GM18505 (cell line): ENCODE measurements at regions not wholly inside any gene's neighbourhood (a gene's known extent, or its start where the extent isn't known, plus 50 kb on each side); places are given as distances from the start of the nearest gene placed in this dataset.

Source experiments
- ATAC-seq: cut with Tn5 transposase; IDR thresholded peaks from one replicate; pipeline ENCODE4 v1.9.1; 2021; ENCODE audit not compliant: unreplicated experiment
- POLR2A ChIP-seq: IDR thresholded peaks from 4 replicates; pipeline ENCODE4 v1.6.1; 2011; ENCODE audit warnings: borderline replicate concordance; ENCODE audit not compliant: insufficient read depth, insufficient read length; ENCODE audit errors: extremely low read depth

DNA sequence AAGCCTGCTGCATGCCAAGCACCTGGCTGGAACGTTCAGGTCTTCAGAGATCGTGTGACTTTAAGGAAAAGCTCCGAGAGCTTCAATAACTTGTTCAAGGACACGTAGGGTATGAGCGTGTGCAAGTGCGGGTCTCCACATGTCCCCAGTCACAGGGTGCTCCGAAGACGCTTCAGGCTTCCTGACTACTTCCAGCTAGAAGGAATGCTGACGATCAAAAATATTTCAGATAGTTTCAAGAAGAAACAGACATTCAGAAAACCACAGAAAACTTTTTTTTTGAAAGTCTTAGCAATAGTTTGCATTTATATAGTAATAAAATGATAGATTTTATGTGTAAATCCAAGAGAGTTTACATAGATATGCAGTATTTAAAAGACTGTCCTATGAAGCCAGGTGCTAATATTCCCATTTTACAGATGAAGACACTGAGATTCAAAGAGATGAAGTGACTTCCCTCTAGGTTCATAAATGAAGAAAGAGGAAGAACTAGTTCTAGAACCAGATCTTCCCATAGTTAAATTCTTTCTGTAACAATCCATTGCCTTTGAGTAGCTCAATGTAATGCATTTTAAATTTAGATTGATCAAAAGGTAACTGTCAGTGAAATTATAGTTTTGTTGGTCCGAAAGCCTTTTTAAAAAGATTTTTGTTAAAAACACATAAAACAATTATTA lies 247.6 kb downstream of the MYLK4 start:
- no peak for TF ChIP-seq POLR2A
- ATAC-seq: no peak

DNA sequence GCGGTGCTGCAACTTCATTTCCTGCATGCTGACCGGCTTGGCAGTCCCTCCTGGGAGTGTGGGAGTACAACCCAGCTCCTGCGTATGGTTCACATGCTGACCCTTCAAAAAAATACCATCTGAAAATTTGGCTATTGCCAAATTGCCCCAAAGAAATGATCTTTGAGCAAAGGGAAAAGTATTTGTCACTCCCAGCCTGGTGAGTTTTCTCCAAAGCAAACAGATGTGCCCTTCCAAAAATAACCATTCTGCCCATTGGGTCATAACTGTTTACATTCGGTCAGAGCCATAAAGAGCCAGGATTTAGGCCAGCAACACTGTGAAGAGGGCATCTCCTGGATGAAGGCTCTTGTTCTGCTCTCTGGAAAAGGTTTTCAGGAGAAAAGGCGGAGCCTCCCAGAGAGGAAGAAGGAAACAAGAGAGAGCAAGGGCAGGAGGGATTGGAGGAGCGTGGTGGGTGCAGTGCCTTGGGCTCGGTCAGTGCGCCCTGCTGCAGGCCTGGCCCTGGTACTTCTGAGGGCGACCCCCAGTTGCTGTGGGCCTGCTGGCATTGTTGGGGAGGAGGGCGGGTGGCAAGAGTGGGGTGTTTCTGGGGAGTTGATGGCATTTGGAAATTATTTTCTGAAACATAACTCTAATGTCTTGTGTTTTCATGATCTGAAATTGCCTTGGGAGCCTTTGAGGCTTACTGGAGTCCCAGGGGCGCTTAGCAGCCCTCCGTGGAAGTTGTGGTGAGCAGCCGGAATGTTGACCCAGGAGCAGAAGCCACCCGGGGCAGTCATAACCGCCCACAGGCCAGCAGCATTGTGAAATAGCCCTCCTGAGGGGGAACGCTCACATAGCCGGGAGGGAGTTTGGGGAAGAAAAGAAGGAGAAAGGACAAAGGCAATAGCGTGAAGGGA lies 248.4 kb downstream of the MYLK4 start:
- no peak for ATAC-seq
- no peak for TF ChIP-seq POLR2A

DNA sequence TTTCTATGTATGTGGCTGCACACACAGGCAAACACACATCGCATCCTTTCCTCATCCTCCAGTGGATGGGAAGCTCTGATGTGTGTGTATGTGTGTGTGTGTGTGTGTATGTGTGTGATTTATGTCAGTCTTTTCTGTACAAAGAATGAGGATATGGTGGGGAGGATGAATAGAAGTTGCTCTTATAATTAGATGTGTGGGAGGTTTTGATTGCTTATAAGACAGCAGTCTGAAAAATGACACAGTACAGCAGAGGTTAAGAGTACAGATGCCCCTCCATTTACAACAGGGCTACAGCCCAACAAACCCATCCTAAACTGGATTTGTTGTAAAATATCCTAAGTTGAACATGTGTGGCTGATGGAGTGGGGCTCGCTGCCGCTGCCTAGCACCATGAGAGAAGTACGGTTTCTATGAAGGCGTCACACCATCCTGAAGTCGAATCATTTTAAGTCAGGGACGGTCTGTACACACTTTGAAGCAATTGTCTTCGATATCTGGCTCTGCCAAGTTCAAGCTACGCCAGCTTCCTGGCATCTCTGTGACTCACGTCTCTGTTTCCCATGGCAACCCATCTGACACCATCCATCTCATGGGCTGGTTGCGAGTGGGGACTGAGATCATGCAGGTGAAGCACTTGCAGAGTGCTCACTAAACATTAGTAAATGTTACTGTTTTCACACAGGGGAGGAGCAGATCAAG lies 252.6 kb downstream of the MYLK4 start:
- TF ChIP-seq POLR2A: no peak
- ATAC-seq: no peak

DNA sequence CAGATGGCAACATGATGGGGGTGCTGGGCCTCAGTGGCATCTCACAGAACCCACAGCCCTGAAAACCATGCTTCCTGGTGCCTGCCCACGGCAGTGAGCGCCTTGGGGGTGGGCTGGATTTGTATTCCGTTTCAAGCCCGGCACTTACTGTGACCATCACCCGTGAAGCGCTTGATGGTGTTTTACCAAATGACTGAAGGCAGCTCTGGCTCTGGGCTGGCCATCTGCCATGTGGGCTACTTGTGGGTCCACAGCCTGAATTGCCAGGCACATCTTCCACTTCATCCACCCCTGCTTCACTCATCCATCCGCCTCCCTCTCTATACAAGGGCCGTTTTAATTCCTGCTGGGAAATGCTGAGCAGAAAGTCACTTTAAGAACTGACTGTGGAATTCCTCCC lies 250.9 kb upstream of the GMDS start:
- no peak for TF ChIP-seq POLR2A
- ATAC-seq: no peak

DNA sequence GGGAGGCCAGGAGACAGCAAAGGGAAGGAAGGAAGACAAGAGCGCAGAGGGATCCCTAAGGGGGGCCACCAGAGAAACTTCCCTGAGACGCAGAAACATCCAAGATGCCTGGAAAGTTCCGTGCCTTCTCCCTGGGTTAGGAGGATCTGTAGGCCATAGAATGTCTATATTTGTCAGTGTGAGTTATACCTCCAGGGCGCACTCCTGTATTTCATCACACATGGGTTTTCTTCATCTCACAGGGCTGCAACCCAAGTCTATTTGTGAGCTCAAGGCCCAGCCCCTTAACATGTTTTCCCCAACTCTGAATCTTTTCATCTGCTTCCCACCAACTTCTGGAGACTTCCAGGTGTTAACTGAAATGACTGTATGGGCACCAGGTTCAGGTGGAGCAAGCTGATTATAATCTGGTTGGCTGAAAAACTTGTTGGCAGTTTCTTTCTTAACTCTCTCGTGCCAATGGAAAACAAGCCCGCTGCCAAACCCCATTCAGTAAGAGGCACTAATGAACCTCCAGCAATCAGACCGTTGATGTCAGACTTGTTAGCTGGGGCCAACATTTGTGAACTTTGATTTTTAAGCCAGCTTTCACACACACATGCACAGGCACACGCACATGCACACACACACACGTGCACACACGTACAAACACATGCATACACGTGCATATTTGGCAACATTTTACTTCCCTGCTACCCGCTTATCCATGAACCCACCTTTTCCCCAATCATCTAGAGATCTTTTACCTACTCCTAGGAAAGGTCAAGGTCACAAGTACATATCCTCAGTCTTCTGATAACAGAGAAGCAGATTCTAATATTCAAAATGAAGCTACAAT lies 247.5 kb upstream of the GMDS start:
- TF ChIP-seq POLR2A: no peak
- ATAC-seq: no peak

DNA sequence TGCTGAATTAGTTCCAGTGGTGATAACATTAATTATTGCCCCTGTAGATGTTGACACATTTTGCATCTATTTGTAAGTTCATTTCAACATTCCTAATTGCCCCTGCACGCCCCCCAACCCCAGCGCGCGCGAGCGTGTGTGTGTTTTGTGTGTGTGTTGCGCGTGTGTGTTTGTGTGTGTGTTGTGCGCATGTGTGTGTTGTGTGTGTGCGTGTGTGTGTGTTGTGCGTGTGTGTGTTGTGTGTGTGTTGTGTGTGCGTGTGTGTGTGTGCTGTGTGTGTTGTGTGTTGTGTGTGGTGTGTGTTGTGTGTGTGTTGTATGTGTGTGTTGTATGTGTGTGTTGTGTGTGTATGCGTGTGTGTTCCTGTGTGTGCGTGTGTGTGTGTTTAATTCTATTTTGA lies 245.7 kb upstream of the GMDS start:
- TF ChIP-seq POLR2A: no peak

DNA sequence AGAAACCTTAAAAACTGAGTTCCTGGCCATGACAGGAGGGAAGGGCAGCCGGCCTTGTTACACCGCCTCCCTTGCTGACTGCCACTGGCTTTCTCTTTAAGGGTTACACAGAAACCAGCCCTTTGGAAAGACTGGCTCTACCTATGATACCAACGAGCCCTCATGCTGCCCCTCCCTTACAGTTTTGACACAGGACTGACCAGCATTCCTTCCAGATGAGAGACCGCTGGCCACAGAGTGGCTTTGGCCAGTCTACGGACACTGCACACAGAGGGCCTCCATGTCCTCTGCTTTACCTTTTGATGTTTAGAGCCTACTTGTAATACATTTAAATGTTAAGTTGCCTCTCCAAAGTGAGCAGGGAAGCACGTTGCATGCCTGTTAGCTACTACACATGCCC lies 243.2 kb upstream of the GMDS start:
- ATAC-seq: no peak
- TF ChIP-seq POLR2A: no peak

More for the DNA sequence above, 245.7 kb upstream of the GMDS start:
- no peak for ATAC-seq

DNA sequence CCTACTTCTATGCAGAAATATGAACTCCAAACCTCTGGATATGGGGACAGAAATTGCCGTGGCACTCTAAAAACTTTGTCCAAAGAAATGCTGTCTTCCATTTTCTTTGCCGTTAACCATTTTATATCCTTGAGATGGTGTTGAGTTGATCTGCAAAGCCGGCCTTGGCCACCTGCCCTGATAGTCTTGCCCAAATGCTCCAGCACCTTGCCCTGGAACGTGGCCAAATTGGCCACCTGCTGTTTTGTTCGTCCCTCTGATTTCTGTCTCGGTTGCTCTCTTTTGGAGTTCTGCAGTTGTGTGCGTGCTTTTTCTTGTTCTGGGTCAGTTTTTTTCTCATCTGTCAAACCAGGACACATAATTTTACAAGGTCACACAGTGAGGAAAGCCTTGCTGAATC lies 239.7 kb upstream of the GMDS start:
- no peak for ATAC-seq
- no peak for TF ChIP-seq POLR2A

DNA sequence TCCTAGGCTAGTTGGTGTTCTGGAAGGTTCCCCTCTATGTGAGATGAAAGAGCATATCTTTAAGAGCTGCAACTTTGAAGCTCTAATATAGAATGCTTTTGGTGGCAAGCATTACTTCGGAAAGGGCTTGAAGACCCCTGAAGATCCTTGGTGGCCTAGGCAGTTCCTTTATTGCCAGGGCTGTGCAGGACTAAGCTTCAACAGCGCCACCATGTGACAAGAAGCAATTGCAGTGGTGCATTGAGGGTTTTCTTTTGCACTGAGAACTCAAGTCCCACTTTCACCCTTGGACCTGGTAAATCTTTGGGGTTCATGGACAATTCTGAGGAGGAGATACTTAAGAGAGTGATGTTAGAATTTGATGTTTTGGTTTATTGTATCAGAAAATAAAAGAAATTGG lies 237.4 kb upstream of the GMDS start:
- ATAC-seq: no peak
- no peak for TF ChIP-seq POLR2A

DNA sequence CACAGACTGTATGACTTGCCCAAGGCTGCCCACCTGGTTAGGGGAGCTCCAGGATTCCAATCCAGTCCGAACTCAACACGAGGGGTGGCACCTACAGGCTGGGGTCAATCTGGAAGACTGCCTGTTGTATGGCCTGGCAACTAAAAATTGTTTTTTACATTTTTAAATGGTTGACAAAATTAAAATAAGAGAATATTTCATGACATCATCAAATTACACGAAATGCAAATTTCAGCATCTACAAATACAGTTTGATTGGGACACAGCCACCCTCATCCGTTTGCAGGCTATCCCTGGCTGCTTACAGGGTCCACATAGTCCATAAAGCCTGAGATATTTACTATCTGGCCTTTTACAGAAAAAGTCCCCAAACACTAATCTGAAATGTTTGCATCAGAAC lies 235.9 kb upstream of the GMDS start:
- no peak for TF ChIP-seq POLR2A
- ATAC-seq: no peak

DNA sequence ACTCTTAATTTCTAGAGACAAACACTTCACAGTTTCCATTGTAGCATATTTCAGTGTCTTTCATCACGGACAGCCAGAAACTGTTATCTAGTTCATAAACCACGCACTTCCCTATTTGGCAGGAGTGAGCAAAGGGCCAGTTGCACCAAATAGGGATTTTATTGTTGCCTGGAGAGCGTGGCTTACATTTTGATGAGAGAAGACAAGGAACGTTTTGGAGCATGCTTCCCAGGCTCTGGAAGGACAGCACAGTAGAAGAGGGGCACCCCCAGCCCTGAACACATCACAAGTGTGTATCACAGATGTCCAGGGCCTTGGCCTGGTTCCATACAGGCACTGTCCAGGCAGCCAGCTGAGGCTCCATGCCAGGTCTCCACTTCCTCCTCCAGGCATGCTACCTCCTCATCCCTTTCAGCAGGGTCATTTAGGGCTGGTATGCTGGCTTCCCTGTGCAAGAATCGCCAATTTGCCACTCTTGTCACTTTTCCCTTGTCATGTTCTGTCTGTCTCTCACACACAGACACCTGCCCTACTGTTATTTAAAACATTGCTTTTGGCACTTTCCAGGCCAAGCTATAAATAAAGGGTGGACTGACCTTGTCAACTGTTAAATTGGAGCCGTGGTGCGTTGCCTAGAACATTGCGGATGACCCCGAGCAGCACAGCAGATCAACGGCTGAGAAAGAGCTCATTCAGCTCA lies 235.0 kb upstream of the GMDS start:
- no peak for ATAC-seq
- no peak for TF ChIP-seq POLR2A

DNA sequence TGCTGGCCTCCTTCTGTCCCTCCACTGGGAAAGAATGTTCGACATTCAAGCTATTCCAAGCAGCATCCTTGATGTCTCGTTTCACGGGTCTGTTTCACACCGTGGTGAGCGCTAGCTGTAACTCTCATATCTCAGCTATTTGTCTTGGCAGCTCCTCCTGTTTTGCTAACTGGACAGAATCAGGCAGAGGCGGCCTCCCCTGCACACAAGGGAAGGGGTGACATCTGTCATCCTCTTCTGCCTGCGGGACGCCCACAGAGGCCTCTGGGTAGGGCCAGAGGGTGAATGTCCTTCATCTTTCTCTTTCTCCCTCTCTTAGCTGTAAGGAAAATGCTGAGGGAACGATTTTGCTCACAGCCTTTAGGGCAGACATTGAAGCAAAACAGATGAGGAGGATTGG lies 232.8 kb upstream of the GMDS start:
- no peak for ATAC-seq
- TF ChIP-seq POLR2A: no peak
